ENCODE measurements at regions not wholly inside any gene's neighbourhood (a gene's known extent, or its start where the extent isn't known, plus 50 kb on each side); places are given as distances from the start of the nearest gene placed in this dataset.

- Histone ChIP-seq H3K9ac (ENCODE audit: low read length) (no peak overlapping the region), H4K20me1 (ENCODE audit: insufficient read depth) (no peaks in the 10 kb centered on the region), H3K9me3 (ENCODE audit: low read length) (no peaks in the 10 kb centered on the region), H3K79me2 (replicated peaks; ENCODE audit: insufficient read depth, low read length) (no peaks in the 10 kb centered on the region), H3K36me3 (ENCODE audit: insufficient read depth, low read length) (no peaks in the 10 kb centered on the region), H3K9me2 (ENCODE audit: insufficient read depth, low read length) (no peaks in the 10 kb centered on the region), H2AFZ (ENCODE audit: low read depth, low read length) (no peak overlapping the region), H3K4me2 (ENCODE audit: low read length) (no peak overlapping the region), H3K4me3 (ENCODE audit: low read length) (no peak overlapping the region), H3K27me3 (ENCODE audit: insufficient read depth, low read depth, low read length) (no peaks in the 10 kb centered on the region), H3F3A (ENCODE audit: insufficient read depth, low read length, poor library complexity, severe bottlenecking) (no peaks in the 10 kb centered on the region), H3K27ac (ENCODE audit: low read length) (no peak overlapping the region)
- TF ChIP-seq POLR2AphosphoS5 (IDR thresholded peaks at IDR 0.05) (no peak), RAD21 (conservative IDR thresholded peaks at IDR 0.05) (no peak), TAF1 (IDR thresholded peaks at IDR 0.05; ENCODE audit: low read depth) (no peak), SMC3 (conservative IDR thresholded peaks at IDR 0.05; ENCODE audit: poor library complexity) (no peak), REST (IDR thresholded peaks at IDR 0.05; ENCODE audit: borderline replicate concordance) (no peak), EP300 (conservative IDR thresholded peaks at IDR 0.05; ENCODE audit: poor library complexity, severe bottlenecking) (no peak), MXI1 (conservative IDR thresholded peaks at IDR 0.05; ENCODE audit: poor library complexity, severe bottlenecking) (no peak), EZH2 (IDR thresholded peaks at IDR 0.05; ENCODE audit: borderline replicate concordance, insufficient read depth, low read length, poor library complexity, severe bottlenecking) (no peak), CTCF (IDR thresholded peaks at IDR 0.05; ENCODE audit: poor library complexity, severe bottlenecking) (no peak)
Observed at GRCh38 chr13:108070925-108071324, 144.4 kb downstream of the LIG4 start.

- H3K9me2 ChIP-seq (ENCODE audit: insufficient read depth, low read length): no peaks in the 10 kb centered on the region
- no peak overlapping the region for H2AFZ ChIP-seq (ENCODE audit: low read depth, low read length)
Observed at GRCh38 chr13:108070491-108070890, 144.8 kb downstream of the LIG4 start.

More at GRCh38 chr13:108070491-108070890, 144.8 kb downstream of the LIG4 start:
- no peak overlapping the region for H3K9ac ChIP-seq (ENCODE audit: low read length)
- no peaks in the 10 kb centered on the region for H3K79me2 ChIP-seq (replicated peaks; ENCODE audit: insufficient read depth, low read length)
- H3F3A ChIP-seq (ENCODE audit: insufficient read depth, low read length, poor library complexity, severe bottlenecking): no peaks in the 10 kb centered on the region
- no peaks in the 10 kb centered on the region for H3K27me3 ChIP-seq (ENCODE audit: insufficient read depth, low read depth, low read length)
- no peak overlapping the region for H3K4me3 ChIP-seq (ENCODE audit: low read length)
- TF ChIP-seq RAD21 (conservative IDR thresholded peaks at IDR 0.05) (no peak), POLR2AphosphoS5 (IDR thresholded peaks at IDR 0.05) (no peak), EP300 (conservative IDR thresholded peaks at IDR 0.05; ENCODE audit: poor library complexity, severe bottlenecking) (no peak), EZH2 (IDR thresholded peaks at IDR 0.05; ENCODE audit: borderline replicate concordance, insufficient read depth, low read length, poor library complexity, severe bottlenecking) (no peak), MXI1 (conservative IDR thresholded peaks at IDR 0.05; ENCODE audit: poor library complexity, severe bottlenecking) (no peak), CTCF (IDR thresholded peaks at IDR 0.05; ENCODE audit: poor library complexity, severe bottlenecking) (no peak), REST (IDR thresholded peaks at IDR 0.05; ENCODE audit: borderline replicate concordance) (no peak), TAF1 (IDR thresholded peaks at IDR 0.05; ENCODE audit: low read depth) (no peak), SMC3 (conservative IDR thresholded peaks at IDR 0.05; ENCODE audit: poor library complexity) (no peak)
- no peaks in the 10 kb centered on the region for H3K9me3 ChIP-seq (ENCODE audit: low read length)
- H3K36me3 ChIP-seq (ENCODE audit: insufficient read depth, low read length): no peaks in the 10 kb centered on the region
- no peak overlapping the region for H3K27ac ChIP-seq (ENCODE audit: low read length)
- no peaks in the 10 kb centered on the region for H4K20me1 ChIP-seq (ENCODE audit: insufficient read depth)
- no peak overlapping the region for H3K4me2 ChIP-seq (ENCODE audit: low read length)

All from neural cell (in vitro differentiated cells).